ENCODE measurements at regions not wholly inside any gene's neighbourhood (a gene's known extent, or its start where the extent isn't known, plus 50 kb on each side); places are given as distances from the start of the nearest gene placed in this dataset.

GRCh38 chr9:20216438-20216837, 405.9 kb downstream of the MLLT3 start:
- H3K4me3 ChIP-seq (ENCODE audit: low read depth, low read length), result no peak overlapping the region
- no peak for DNase-seq (ENCODE audit: low read depth)
- no peak for TF ChIP-seq CTCF (conservative IDR thresholded peaks at IDR 0.05; ENCODE audit: low read depth, low read length)

- no peak for DNase-seq (ENCODE audit: low read depth)
- no peak overlapping the region for H3K4me3 ChIP-seq (ENCODE audit: low read depth, low read length)
- TF ChIP-seq CTCF (conservative IDR thresholded peaks at IDR 0.05; ENCODE audit: low read depth, low read length), result no peak
These were observed 406.7 kb downstream of the MLLT3 start for GRCh38 chr9:20215552-20215951.

- H3K4me3 ChIP-seq (ENCODE audit: low read depth, low read length), result no peak overlapping the region
- no peak for TF ChIP-seq CTCF (conservative IDR thresholded peaks at IDR 0.05; ENCODE audit: low read depth, low read length)
- no peak for DNase-seq (ENCODE audit: low read depth)
These were observed 409.5 kb downstream of the MLLT3 start for GRCh38 chr9:20212806-20213205.

GRCh38 chr9:20209391-20210340, 412.6 kb downstream of the MLLT3 start:
- no peak for DNase-seq (ENCODE audit: low read depth)

GRCh38 chr9:20208961-20209371, 413.3 kb downstream of the MLLT3 start:
- DNase-seq (ENCODE audit: low read depth), result peak; percentile 72
- H3K4me3 ChIP-seq (ENCODE audit: low read depth, low read length), result no peak overlapping the region
- TF ChIP-seq CTCF (conservative IDR thresholded peaks at IDR 0.05; ENCODE audit: low read depth, low read length), result no peak

More at GRCh38 chr9:20209391-20210340, 412.6 kb downstream of the MLLT3 start:
- H3K4me3 ChIP-seq (ENCODE audit: low read depth, low read length), result no peak overlapping the region
- TF ChIP-seq CTCF (conservative IDR thresholded peaks at IDR 0.05; ENCODE audit: low read depth, low read length), result no peak

GRCh38 chr9:20208226-20208625, 414.1 kb downstream of the MLLT3 start:
- no peak for TF ChIP-seq CTCF (conservative IDR thresholded peaks at IDR 0.05; ENCODE audit: low read depth, low read length)
- DNase-seq (ENCODE audit: low read depth), result no peak
- H3K4me3 ChIP-seq (ENCODE audit: low read depth, low read length), result no peak overlapping the region

GRCh38 chr9:20207176-20207575, 415.1 kb downstream of the MLLT3 start:
- no peak for DNase-seq (ENCODE audit: low read depth)
- TF ChIP-seq CTCF (conservative IDR thresholded peaks at IDR 0.05; ENCODE audit: low read depth, low read length), result no peak
- H3K4me3 ChIP-seq (ENCODE audit: low read depth, low read length), result no peak overlapping the region
